Stimulated activated CD8-positive, alpha-beta memory T cell treated with anti-CD3 and anti-CD28 coated beads, Interleukin-7, amount 100 ng/mL, for 48 hours (primary cell): ENCODE measurements at regions not wholly inside any gene's neighbourhood (a gene's known extent, or its start where the extent isn't known, plus 50 kb on each side); places are given as distances from the start of the nearest gene placed in this dataset.

ENCODE experiments used
- DNase-seq, 2 donors: peaks; one replicate each; pipeline ENCODE4 v3.0.0-alpha.2; 2020; ENCODE audit warnings: low read depth in 1 of 2; ENCODE audit errors: extremely low read depth in 1 of 2

- no peak for DNase-seq
Measured at GRCh38 chr15:97718509-97718908, 242.0 kb upstream of the ARRDC4 start.

DNA sequence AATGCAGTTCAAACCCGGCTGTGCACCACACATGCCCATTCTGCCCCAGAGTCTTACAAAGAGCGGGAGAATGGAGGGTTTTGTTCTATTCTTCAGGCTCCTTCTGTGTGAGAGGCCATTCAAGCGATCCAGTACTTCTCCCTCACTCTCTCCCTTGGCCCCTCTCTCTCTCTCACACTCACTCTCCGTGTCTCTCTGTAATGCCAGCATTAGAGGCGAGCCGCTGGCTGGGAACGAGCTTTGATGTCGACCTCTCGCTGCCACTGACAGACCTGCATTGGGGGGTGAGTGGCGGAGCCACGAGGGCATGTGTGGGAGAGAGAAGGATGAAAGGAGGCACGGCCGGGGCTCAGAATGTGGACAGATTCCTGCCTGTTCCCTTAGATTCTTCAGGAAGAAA lies 231.7 kb upstream of the ARRDC4 start:
- DNase-seq, result no peak

DNA sequence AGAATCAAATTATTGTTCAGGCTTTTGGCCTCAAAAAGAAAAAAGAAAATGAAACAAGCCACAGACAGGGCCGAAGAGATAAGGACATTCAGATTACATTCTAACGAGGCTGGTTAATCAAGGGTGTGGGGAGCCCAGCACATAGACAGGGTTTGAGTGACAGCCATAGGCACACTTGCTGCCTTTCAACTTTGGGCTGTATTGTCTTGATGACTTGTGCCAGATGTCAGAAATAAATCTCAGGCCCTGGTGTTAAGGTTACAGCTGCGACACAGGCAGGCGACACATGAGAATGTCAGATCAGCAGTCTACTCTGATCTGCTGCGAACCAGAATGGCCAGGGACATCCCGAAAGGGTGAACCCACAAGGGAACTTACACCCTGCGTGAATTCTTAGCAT lies 231.2 kb upstream of the ARRDC4 start:
- no peak for DNase-seq

DNA sequence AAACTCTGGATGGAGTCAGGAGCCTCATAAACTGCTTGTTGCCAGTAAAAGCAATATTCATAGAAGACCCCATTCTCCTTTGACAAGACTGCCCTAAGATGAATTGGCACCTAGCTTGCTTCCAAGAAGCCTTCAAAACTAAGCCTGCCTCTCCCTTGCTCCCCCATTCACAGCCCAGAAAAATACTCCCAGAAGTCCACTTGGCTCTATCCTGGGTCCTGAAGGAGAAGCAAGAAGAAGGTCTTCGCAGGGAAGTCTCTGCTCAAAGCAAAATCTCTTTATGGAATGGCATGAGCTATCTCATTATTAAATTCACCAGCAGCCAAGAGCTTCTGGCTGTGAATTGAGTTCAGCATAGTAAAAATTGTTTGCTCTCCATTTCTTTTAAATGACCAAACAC lies 230.2 kb upstream of the ARRDC4 start:
- no peak for DNase-seq

DNA sequence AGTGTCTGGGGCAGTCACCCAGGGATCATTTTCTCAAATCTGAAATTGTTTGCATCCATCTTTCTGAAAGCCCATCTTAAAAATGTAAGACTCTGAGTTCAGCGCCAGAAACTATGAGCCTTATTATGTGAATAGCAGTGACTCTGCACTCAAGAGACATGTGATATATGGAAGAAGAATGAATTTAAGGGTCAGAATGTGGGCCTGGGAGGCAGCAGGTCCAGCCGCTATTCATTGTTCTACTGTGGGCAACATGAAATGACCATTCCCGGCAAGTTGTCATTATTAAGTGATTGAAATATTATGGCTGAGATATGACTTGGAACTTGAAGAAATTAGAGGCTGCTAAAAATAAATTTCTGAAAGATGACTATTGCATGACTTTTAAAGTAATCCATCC lies 228.6 kb upstream of the ARRDC4 start:
- no peak for DNase-seq

DNA sequence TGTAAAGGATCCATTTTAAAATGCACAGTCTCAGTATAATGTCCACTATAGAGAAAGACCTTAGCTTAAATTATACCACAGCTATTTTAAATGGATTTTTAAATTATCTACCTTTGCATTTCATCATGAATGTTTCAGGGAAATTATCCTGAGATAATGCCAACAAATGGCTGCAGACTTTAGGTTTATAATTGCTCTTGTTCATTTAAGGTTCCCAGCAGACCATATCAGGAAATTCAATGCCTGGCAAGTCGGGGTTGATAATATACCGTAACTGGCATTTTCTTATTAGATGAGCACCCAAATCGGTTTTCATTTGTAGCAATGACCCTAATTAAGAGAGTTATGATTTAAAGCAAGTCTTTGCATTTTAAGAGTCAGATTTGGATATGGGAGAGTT lies 227.1 kb upstream of the ARRDC4 start:
- no peak for DNase-seq

GRCh38 chr15:97736748-97737147 lies 223.8 kb upstream of the ARRDC4 start:
- no peak for DNase-seq

- DNase-seq, result no peak
Measured at GRCh38 chr15:97745481-97746071, 214.9 kb upstream of the ARRDC4 start.

DNA sequence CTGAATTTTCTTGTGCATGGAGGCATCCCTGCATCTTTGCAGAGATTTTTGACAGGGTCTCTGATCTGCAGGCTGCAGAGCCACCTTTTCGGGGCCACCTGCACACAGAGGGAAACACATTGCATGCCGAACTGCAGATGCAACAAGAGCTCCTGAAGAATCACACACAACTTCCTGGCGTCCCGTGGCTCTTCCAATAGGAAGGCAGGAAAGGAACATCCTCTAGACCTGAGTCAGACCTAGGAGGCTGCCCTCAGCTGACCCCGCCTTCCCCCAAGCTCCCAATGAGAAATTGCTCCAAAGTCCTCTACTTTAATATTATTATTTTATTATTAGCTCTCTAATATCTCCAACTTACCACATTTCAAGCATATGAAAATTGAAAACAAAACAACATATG lies 213.2 kb upstream of the ARRDC4 start:
- DNase-seq, result no peak

DNA sequence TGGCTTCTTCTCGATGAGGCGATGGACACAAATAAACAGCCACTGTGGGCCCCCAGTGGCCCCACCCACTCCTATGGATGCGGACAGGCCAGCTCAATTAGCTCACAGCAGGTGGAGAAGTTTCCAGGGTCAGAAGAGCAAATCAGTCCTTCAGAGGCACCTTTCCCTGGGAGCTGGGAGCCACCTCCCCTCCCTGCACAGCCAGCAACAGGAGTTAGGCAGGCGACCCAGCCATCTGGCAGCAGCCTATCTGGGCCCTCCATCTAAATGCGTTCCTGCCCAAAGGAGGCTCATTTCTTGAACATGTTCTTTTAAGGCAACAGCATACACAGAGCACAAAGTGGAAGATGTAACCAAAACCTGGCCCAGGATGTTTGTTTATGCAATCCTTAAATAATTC lies 211.9 kb upstream of the ARRDC4 start:
- no peak for DNase-seq

DNA sequence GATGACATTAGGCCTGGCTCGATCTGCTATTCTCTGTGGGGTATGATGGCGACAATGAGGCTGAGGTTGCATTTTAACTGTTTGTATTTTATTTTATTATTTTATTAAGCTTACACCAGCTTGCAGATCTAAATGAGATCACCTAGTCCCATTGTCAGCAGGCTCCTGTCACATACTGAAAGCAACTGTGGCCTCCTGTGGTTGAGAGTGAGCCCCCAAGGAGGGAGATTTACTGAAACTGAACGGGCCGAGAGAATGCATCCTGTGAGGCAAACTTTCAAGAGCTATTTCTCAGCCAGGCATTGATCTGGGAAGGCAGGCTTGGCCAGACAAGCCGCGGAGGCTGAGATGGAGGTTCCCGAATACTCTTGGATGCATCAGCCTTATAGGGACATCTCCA lies 210.4 kb upstream of the ARRDC4 start:
- no peak for DNase-seq

GRCh38 chr15:97755726-97756125 lies 204.8 kb upstream of the ARRDC4 start:
- no peak for DNase-seq

DNA sequence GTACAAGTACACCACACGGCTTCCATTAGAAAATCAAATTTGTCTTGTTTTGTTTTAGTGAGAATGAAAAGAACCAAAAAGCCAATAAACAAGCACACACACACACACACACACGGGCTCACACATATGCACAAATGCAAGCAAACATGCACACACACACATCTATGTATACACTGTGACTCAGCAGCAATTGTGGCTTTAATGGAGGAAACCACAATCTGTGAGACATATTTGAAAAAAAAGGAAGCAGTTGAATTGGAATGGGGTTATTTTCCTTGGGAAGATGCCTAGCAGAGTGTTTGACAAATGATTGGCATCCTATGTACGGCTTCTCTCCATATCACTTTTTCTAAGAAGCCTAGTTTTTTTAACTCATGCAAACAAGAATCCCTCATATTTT lies 201.1 kb upstream of the ARRDC4 start:
- no peak for DNase-seq

- no peak for DNase-seq
Measured at GRCh38 chr15:97761110-97761509, 199.4 kb upstream of the ARRDC4 start.

GRCh38 chr15:97783240-97783639 lies 177.3 kb upstream of the ARRDC4 start:
- DNase-seq, result no peak

- DNase-seq, result no peak
Measured at GRCh38 chr15:97786741-97787140, 173.8 kb upstream of the ARRDC4 start.

DNA sequence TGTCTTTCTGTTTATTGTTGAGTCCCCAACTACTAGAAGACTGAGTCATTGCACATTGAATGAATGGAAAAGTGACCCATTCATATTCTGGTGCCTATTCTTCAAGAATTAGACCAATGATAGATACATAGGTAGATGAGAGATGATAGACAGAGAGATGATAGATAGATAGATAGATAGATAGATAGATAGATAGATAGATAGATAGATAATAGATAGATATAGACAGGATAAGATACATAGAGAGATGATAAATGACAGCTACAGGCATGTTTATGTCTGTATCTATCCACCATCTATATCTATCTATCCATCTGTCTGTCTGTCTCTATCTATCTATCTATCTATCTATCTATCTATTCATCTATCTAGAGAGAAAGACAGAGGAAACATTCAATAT lies 170.3 kb upstream of the ARRDC4 start:
- DNase-seq, result no peak

DNA sequence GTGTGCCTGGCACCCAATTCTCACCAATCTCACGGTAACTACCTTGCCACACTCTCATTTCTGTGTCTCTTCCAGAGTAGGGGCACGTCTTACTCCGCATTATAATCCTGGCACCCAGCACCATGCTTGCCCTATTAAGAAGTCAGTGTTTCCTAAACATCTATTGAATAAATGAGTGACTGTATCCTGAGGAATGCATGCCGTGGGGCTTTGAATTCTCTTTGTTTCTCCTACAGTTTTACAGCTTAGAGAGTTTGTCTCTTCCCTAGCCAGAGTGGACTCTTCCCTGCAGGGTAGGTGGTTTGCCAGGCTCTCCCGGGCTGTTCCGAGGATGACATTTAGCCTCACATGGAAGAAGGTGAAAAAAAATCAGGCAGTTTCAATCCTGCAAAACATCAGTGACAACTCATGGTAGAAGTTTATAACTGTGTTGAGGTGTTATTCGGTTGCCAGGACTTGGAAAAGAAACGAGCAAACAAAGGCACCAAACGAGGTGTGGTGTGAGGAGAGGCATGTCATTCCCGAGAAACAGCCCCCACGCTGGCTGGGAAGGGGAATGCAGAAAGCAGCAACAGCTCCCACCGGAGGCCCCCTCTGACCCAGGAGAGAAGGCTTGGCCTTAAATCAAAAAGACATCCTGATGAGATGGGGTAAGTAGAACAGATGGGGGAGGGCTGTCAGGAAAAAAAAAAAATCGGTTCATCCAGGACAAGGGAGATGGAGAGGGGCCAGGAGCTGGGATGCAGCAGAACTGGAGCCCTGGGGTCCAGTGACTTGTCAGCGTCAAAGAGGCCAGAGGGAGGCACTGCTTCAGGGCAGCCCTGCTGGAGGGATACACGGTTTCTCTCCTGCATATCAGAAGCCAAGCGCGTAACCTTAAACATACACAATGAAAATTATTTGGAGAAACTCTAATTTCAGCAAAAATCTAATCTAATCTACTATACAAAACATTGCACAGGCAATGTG lies 168.4 kb upstream of the ARRDC4 start:
- no peak for DNase-seq

DNA sequence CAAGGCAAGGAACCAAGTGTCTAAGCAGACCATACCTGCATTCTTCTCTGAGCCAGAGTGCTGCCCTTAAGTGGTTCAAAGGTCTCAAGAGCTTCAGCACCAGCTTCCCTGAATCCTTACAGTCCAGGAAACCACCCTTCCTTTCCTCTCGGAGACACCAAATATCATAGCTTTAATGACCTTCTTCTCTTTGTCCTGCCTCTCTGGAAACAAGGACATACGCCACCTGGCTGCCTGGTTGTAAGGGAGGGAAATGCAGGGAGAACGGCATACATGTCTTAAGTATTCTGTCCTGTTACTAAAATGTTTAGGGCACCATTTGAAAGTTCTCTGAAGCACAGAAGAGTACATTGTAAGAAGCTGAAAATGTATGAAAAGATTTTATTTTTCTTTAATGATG lies 155.6 kb upstream of the ARRDC4 start:
- no peak for DNase-seq

- DNase-seq, result no peak
Measured at GRCh38 chr15:97806766-97807165, 153.7 kb upstream of the ARRDC4 start.

- DNase-seq, result no peak
Measured at GRCh38 chr15:97815835-97816234, 144.7 kb upstream of the ARRDC4 start.

DNA sequence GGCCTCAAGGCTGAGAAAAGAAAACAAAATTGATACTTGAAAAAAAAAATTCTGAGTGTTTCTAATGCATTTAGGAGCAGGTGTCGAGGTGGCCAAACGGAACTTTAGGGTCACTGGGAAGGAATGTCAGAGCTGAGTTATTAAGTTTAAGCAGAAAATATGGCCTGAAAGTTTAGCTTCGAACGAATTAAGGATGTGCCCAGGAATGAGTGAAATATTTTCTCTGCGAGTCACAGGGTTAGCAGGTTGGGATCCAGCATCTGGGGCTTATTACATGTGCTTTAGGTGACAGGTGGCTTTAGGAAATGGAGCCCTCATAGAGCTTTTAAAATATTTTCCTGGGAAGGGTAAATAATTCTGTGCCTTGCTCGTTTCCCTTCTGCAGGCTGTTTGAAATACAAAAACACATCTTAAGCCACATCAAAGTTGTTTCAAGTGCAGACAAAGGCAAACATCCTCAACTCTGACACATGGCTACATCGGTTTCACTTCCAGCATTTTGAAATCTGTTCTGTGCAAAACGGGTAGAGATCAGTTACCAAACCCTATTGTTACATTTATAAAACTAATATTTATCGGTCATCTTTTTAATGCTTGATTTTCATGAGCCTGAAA lies 143.1 kb upstream of the ARRDC4 start:
- no peak for DNase-seq
